Stimulated activated CD8-positive, alpha-beta memory T cell treated with anti-CD3 and anti-CD28 coated beads, Interleukin-2, amount 100 ng/mL, for 1 hour (primary cell): ENCODE measurements at regions not wholly inside any gene's neighbourhood (a gene's known extent, or its start where the extent isn't known, plus 50 kb on each side); places are given as distances from the start of the nearest gene placed in this dataset.

Source experiments
- DNase-seq, 2 donors: peaks; one replicate each; pipeline ENCODE4 v3.0.0-alpha.2; 2020; ENCODE audit warnings: low read depth in 2 of 2

- no peak for DNase-seq
Observed at GRCh38 chr17:73723317-73723716, 79.1 kb upstream of the SDK2 start.

- no peak for DNase-seq
Observed at GRCh38 chr17:73724341-73724740, 80.1 kb upstream of the SDK2 start.

GRCh38 chr17:73724990-73725389 is 80.7 kb upstream of the SDK2 start:
- DNase-seq: no peak

- DNase-seq: no peak
Observed at GRCh38 chr17:73725794-73726515, 81.7 kb upstream of the SDK2 start.

GRCh38 chr17:73727941-73728340 is 83.7 kb upstream of the SDK2 start:
- DNase-seq: no peak

GRCh38 chr17:73729101-73729500 is 84.9 kb upstream of the SDK2 start:
- DNase-seq: no peak

GRCh38 chr17:73731733-73732132 is 87.5 kb upstream of the SDK2 start:
- no peak for DNase-seq

- no peak for DNase-seq
Observed at GRCh38 chr17:73733517-73733916, 89.3 kb upstream of the SDK2 start.

GRCh38 chr17:73735245-73735644 is 91.0 kb upstream of the SDK2 start:
- DNase-seq: no peak

GRCh38 chr17:73738751-73739575 is 94.7 kb upstream of the SDK2 start:
- DNase-seq: no peak

- DNase-seq: no peak
Observed at GRCh38 chr17:73740370-73740769, 96.1 kb upstream of the SDK2 start.

GRCh38 chr17:73742948-73743381 is 98.7 kb upstream of the SDK2 start:
- no peak for DNase-seq

GRCh38 chr17:73743518-73744201 is 99.4 kb upstream of the SDK2 start:
- DNase-seq: no peak

GRCh38 chr17:73744411-73744810 is 100.2 kb upstream of the SDK2 start:
- DNase-seq: no peak

GRCh38 chr17:73746314-73747073 is 102.2 kb upstream of the SDK2 start:
- no peak for DNase-seq

- DNase-seq: no peak
Observed at GRCh38 chr17:73747221-73748002, 103.2 kb upstream of the SDK2 start.

- no peak for DNase-seq
Observed at GRCh38 chr17:73748508-73748907, 104.3 kb upstream of the SDK2 start.

- DNase-seq: no peak
Observed at GRCh38 chr17:73749337-73749823, 105.1 kb upstream of the SDK2 start.

GRCh38 chr17:73749928-73750605 is 105.8 kb upstream of the SDK2 start:
- no peak for DNase-seq

- no peak for DNase-seq
Observed at GRCh38 chr17:73750975-73751374, 106.7 kb upstream of the SDK2 start.
